Stimulated activated CD8-positive, alpha-beta memory T cell treated with anti-CD3 and anti-CD28 coated beads, Interleukin-2, amount 100 ng/mL, for 48 hours (primary cell): ENCODE measurements at regions not wholly inside any gene's neighbourhood (a gene's known extent, or its start where the extent isn't known, plus 50 kb on each side); places are given as distances from the start of the nearest gene placed in this dataset.

Experiments used
- DNase-seq, 2 donors: peaks; one replicate each; pipeline ENCODE4 v3.0.0-alpha.2; 2020; ENCODE audit warnings: low read depth in 2 of 2

DNA sequence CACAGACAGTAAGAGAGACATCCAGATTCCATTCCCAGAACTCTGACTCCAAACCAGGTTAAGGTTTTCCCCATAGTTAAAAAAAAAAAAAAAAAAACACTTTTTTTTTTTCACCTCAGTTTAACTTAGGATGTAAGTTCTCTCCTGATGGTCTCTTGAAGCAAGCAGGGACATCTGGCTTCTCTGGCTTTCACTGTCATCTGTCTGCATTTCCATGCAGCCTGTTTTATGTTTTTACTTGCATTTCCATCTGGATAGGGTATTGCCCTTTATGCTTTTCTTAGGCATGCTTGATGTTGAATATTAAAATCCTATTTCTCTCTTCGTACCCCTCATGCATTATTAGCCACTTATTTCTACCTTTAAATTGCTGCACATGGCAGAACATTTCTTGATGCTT is 135.3 kb upstream of the WWC1 start:
- no peak for DNase-seq

DNA sequence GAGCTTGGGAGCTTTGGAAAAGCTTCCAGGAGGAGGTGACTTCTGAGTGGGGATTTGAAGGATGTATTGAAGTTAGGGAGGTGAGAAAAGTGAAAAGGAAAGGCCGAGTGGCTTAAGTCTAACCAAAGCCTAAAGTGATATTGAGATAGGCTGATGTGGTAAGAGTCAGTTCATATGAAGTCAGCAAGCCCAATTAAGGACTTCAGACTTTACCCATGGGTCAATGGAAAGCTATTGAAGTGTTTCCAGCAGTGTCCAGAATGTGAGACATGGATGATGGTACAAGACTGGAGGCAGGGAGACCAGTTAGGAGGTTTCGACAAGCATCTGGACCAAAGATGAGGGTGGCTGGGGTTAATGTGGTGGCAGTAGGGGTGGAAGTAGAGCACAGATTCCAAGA is 134.3 kb upstream of the WWC1 start:
- DNase-seq: no peak

DNA sequence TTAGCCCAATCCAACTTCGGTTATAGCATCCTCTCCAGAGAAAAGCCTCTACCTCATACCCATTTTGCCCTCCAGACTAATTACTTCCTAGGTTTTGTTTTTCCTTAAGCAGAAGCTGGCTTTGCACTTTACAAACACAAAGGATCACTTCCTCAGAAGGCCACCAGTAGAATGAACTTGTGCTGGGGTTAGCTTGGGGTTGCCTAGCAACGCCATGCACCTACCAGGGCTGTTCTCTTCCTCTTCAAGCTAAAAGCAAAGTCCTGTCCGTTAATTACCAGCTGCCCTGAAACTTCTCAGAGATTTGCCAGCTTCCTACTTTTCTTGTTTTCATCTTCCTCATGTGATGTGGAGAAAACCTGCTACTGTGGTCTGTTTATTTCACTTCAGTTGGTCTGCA is 132.0 kb upstream of the WWC1 start:
- DNase-seq: no peak

DNA sequence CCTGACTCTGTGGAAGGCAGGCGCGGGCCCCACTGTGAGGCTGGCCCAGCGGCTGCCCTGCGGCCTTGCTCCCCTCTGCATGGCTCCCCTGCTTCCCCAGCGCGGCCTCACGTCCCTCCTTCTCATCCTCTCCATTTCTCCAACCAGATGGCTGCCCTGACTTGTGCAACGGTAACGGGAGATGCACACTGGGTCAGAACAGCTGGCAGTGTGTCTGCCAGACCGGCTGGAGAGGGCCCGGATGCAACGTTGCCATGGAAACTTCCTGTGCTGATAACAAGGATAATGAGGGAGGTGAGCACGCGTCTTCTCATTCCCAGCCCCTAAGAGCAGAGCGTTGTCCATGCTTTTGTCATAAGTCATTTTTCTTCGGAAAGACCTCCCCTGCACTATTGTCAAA is 129.0 kb upstream of the WWC1 start:
- no peak for DNase-seq

DNA sequence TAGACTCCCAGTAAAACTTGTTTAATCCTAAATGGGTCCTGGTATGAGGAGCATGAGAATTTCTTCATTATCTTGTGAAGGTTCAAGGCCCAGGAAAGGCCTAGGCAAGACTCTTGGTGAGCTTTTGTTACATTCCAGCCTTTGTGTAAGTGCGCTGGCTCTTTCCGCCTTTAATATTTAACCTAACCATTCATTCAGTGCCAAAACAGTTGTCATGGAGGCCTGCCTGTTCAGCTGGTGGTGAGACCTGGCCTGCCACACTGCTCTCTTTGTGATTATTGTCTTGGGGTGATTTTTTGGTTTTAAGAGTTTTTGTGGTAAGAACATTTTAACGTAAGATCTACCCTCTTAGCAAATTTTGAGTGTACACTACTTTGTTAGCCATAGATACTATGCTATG is 127.5 kb upstream of the WWC1 start:
- DNase-seq: no peak

DNA sequence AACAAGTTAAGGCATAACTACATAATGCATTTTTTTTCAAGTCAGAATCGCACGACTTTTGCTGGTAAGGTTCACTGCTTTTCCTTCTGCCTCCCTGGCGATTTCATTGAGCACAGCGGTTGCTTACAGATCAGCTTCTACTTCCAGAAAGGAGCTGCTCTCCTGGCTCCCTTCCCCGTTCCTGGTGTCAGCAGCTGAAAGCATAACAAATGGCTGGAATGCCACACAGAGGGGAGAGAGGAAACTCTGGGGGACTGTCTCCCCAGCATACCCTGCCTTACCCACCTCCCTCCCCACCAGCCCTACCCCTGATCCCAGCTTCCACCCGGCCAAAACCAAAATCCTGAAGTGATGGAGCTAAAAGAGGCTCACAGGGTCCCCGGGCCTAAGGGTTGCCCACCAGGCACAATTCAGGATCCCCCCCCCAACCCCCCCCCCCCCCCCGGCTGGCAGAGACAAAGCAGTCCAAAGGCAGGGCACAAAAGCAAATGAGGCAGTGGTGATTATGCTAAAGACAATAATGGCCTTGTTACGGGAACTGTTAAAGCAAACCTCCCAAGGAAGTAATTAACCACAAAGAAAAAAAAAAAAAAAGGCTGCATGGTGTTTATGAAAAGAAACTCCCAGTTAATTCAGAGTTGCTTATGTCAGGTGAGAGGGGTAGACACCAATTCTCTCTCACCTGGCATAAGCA is 126.1 kb upstream of the WWC1 start:
- DNase-seq: no peak

DNA sequence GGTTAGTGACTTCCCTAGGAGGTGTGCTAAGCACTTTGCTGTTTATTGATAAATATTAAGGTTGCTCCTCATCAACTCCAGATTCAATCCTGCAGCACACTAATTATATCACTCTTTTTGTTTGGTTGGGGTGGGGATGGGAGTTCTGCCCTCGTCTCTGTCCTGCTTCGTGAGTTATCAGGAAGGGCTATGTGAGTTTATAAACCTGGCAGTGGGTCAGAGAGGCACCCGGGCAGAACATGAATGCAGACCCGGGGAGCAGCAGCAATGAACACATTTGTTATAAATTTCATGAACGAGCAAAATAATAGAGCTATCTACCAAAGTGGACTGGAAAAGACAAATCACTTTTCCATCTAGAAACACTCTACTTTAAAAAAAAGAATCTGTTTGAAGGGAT is 125.5 kb upstream of the WWC1 start:
- no peak for DNase-seq

DNA sequence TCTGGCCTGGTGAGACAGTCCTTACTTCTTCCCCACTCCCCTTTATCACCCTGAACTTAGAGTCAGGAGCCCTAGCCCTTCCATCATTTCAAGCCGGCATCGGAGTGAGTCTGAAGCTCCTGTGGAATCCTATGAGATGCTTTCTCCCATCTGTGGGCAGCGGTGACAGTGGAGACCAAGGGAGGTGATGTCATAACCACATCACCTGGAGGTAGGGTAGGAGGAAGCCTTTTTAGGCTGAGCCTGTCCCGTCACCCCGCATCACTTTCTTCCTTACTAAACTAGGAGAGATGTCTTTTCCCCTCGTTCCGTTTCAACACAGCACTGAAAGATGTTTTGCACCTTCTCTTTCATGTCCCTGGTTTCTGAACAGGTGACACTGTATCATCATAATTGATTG is 124.1 kb upstream of the WWC1 start:
- no peak for DNase-seq

DNA sequence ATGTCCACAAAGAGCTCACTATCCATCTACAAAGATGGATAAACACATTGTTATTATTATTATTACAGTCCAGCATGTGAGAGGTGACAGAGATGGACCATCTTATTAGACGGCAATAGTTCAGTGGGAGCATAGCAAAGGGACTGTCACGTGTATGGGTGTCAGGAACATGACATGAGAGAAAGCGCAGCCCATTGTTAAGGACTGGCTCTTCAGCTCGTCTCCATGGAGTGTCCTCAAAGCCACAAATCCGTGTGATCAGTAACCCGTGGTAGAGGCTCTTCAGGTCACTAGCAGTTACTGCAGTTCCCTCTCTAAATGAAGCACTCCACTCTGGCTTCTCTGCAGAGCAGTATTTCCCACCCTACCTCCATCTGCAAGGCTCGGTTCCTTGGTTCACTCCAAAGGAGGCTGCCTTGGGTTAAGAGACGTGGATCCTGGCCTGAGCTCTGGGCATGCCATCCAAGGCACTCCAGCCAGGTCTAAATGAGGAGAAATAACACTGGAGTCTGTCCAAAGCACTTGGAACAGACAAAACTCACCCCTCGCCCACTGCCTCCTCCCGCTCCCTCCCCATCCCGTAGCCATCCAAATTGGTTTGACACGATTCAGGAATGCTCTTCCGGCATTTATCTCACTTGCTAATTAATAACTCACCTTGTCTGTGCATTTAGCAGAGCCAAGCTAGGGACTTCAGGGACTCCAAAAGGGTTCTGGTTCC is 122.3 kb upstream of the WWC1 start:
- no peak for DNase-seq

DNA sequence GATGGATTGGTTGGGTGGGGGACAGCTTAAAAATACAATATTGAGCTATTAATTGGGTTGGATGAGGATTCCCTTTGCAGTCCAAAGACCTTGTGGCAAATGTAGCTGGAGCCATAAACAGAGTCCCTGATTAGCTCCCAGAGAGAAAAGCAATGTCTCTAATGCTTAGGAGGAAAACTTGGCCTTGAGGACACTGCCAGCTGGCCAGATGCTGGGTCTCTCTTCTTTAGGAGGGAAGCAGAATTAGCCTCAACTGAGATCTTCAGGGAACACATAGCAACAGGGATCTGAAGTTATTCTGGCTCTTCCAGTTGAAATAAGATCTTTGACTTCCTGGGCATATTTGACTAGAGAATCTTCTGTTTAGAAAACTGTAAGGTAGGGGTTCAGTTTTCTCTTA is 121.7 kb upstream of the WWC1 start:
- DNase-seq: no peak

DNA sequence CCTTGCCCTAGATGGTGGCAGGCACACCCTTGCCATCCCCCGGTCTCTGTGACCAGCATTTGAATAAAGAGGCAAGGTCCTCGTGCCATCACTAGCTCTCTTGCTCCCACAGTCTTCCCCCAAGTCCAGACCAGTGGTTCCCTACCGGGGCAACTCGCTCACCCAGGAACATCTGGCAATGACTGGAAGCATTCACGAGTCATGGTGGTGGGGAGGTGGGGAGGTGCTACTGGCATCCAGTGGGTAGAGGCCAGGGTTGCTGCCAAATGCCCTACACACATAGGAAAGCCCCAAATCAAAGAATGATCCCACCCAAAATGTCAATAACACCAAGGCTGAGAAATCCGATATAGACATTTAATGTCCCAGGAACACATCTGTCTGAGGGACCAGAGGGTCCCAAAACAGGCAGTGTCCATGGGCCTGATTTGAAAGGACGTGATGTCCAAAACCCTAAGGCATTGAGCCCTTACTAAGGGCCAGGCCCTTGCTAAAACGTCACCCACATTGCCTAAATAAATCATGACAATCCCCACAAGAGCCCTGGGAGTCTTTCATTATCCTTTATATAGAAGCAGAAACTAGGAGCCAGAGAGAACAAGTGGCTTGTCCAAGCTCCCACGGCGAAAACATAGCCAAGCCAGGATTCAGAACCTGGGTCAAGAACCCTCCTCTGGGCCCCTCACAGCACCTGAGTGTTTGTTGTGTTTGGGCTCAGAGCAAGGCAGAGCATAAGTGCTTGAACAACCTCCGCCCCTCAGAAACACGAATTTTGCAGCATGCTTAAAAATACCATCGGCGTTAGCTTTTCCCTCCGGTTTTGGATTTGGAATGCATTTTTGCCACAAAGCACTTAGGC is 119.3 kb upstream of the WWC1 start:
- no peak for DNase-seq

DNA sequence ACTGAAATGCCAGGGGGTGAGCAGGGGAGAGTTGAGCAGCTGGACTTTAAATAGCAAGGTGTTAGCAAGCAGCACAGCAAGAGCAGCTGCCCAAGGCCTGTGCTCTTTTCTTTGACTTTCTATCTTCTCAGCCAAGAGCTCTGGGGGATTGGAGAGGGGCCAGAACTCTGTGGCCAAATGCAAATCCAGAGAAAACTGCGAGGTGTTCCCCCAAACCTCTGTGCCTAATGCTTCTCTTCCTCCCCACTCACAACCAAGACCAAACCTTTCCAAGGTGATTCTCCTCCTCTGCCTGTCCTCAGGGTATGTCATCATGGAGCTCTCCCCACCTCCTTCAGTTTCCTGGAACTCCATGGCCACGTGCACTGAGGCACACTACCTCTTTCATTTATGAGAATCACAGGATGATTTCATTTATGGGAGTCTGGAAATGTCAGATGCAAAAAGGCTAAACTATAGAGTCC is 118.7 kb upstream of the WWC1 start:
- no peak for DNase-seq

DNA sequence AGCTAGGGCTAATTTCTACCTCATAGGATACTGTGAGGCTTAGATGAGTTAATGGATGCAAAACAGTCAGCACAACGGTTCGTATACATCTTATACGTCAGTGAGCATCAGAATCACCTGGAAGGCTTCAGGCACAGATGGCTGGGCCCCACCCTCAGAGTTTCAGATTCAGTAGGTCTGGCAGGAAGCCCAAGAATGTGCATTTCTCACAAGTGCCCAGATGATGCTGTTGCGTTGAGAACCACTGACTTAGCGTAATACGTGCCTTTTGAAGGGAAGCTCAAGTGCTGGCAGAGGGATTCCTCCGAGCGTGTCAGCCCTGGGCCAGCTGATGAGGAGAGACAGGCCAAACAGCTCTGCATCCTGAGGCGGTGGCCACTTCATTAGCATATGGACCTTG is 117.1 kb upstream of the WWC1 start:
- DNase-seq: no peak

DNA sequence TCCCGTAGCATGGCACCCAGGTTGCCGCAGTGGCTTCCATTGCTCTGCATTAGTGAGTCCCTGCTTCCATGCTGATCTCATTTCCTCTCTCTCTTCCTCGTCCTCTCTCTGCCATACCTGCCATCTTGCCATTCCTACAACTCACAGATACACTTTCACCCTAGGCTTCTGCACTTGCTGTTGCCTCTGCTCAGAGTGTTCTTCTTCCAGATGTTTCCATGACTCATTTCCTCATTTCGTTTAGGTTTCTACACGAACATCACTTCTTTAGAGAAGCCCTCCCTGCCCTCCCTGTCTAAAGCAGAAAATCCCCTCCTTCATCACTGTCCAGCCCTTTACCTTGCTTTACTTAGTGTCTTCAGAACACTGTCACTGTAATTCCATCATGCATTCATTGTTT is 115.2 kb upstream of the WWC1 start:
- DNase-seq: no peak

DNA sequence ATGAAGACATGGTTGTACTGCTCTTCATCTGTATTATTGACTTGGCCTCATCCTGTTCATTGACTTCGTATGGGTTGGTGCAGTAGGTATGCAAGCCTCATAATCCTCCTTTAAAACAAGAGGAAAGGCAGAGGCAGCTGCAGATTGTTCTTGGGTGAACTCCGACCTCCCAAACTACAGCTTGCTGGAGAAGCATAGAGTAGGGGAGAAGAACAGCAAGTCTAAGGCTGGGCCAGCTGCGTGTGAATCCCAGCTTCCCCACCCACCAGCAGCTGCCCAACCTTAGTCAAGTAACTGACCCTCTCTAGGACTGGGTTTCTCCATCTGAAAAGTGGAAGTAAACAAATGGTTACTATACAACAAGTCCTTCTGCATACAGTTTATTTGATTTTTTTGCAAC is 114.5 kb upstream of the WWC1 start:
- no peak for DNase-seq

DNA sequence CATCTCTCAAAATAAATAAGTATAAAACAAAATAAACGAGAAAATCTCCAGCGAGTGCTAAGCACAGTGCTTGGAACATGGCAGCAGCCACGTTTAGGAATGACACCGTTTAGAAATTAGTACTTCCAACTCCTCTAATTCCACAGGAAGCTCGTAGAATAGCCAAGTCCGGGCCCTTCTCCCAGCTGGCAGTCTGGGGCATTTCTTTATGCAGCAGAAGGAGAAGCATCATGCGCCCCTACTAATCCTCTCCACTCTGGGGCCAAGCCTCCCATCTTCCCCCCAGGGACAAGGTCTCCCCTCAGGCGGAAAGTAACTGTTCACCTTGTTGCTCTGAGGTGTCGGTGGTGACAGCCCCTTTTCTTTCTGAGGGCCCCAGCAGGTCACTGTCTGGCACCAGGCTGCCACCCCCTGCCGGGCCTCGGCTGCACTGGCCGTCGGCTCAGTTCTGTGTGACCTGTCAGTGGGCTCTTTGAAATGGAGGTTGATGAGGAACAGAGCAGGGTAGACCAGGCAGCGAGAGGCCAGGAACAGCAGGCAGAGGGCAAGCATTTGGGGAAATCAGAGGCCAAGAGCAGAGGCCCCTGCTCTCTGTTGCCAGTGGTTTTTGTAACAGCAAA is 113.5 kb upstream of the WWC1 start:
- no peak for DNase-seq

DNA sequence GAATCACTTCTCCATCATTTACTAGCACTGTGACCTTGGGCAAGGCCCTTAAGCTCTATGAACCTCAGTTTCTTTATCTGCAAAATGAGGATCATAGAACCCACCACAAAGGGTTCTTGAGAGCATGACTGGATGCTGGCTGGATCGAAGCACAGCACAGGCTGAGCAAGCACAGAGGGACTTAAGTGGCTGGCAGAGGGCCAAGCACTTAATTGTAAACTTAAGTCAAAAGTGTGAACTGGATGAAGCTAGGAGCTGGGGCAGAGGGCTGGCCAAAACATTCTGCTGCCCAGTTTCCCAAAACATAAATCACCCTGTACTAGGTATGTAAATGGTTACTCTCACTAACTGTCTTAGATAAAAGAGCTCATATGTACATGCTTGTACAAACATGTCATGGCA is 112.3 kb upstream of the WWC1 start:
- no peak for DNase-seq

DNA sequence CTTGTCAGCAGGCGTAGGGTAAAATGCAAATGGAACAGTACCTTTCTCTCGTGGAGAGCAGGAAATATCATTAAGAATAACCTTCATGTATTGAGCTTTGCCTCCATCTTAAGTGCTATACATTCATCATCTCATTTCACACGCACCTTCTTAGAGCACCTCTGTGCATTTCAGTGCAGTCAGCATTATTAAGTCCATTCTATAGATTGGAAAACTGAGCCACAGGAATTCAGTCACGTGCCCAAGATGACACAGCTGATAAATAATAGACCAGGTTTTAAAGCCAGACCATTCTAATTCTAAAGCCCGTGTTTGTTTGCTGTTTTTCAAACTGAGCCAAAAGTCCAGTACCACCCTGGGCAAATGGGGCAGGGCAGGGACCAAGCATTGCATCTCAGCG is 109.2 kb upstream of the WWC1 start:
- no peak for DNase-seq

DNA sequence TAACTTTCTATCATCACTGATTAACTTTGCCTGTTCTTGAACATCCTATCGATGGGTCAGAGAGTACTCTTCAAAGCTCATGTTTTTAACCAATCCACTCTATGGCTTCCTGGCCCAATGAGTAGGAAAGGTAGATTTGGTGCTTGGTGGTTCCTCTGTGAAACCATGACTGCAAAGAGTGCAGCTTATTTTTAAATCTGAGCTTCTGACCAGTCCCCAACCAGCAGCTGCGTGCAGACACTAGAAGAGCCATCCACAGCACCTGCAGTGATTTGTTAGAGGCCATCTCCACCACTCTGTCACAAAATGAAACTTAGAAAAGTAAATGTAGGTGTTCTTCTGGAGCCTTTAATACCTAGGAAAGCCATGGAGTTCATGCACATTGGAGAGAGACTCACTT is 107.3 kb upstream of the WWC1 start:
- no peak for DNase-seq

DNA sequence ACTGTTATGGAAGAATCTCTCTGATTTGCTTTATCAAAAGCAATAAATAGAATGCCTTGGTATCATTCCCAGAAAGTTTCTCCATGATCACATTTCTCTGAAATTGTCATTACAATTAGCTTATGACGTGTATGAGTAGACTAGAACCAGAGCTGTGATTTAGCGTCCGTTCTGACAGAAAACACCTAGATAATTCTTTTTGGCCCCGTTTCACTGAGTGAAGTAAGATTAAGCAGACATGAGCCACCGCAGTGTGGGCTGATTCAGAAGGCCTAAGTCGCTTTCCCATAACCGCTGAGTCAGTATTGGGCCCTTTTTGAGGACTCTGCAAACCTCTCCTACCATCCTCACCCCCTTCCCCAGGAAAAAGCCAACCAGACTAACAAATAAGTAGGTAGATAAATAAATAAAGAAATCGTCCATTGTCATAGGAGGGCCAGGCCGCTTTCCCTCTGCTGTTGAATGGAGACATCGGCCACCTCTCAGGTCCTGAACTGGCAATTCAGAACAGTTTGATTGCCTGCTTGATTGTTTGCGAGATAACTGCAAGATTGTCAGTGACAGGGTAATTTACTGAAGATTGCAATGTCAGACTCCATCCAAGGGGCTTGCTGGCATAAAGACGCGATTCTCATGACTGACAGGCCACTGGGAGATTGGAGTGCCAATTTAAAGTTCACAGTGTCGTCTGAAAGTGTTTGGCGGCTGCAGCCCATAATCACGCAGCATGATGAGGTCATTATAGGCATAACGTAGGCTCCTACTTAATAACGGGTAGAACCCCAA is 105.0 kb upstream of the WWC1 start:
- DNase-seq: no peak

DNA sequence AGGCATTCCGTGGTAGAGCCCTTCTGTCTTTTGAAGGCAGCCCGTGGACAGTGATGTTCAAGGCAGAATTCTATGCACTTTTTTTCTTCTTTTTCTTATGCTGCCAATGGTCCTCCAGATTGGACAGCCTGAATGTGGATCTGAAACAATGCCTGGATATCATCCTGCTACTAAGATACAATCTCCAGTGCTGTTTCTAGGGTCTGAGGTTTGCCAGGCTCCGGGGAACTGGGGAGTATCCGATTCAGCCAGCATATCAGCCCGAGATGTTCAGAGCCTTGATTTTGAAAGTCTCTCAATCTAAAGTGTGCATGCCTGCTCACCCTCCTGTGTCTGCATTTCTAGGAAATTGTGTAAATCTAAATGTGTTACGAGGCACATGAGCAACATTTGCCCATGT is 103.8 kb upstream of the WWC1 start:
- DNase-seq: no peak

DNA sequence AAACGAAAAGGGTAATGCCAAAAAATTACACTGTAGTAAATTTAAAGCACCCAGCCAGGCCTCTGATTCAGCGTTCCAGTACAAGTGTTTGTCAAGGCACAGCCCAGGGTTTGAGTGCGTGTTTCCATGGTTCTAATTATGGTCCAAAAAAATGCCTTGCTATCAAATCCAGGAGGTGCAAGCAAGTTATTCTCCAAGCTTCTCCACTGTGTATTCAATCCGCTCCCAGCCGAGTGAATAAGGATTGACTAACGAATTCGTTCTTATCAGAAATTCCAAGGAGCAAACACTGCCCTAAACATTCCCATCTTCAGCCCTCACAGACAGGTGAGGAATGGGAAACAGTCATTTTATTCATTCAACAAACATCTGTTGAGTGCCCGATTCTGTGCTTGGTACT is 103.3 kb upstream of the WWC1 start:
- no peak for DNase-seq
